HepG2 (cell line): ENCODE measurements at regions not wholly inside any gene's neighbourhood (a gene's known extent, or its start where the extent isn't known, plus 50 kb on each side); places are given as distances from the start of the nearest gene placed in this dataset.

ENCODE experiments used
- ATAC-seq: fragments of 200-7000 bp; cut with Tn5 transposase; 3 replicates; pipeline ENCODE4 v1.9.1; 2020; ENCODE audit warnings: mild to moderate bottlenecking, moderate library complexity
- BruUV-seq: library from RNA; stranded (reverse); fragments of 400-500 nt; replicated peaks from 2 replicates; lab custom pipeline; 2021; lab: Mats Ljungman, UMichigan
- CTCF ChIA-PET: fragments of 300-600 bp; formaldehyde crosslinking; extraction: SDS; loops from one replicate; lab custom pipeline; 2021; ENCODE audit warnings: low total read pairs, inconsistent platforms, low intra/inter-chr PET ratio; lab: Yijun Ruan, JAX
- POLR2A ChIA-PET: fragments of 350-600 bp; sonication (Branson Sonifier 250); formaldehyde crosslinking; loops from one replicate; lab custom pipeline; 2020; ENCODE audit warnings: antibody characterized with exemption, inconsistent platforms; lab: Yijun Ruan, JAX
- DNase-seq: peaks from one replicate; pipeline ENCODE4 v3.0.0-alpha.2; 2015; ENCODE audit warnings: low spot score
- FAIRE-seq: peaks from 3 replicates; lab custom pipeline; 2011; peaks lifted over from hg19 to GRCh38; lab: Jason Lieb, UNC
- H2AFZ ChIP-seq: one replicate; pipeline ENCODE4 v1.6.1; 2011; ENCODE audit warnings: low read length, inconsistent platforms
- H3K27ac ChIP-seq: fragments of 300-600 bp; 3 replicates; pipeline ENCODE4 v1.8.0; 2011; ENCODE audit warnings: mixed run types, mild to moderate bottlenecking, mixed read lengths, low read length, inconsistent platforms; ENCODE audit not compliant: insufficient read depth; ENCODE audit errors: extremely low read length
- H3K27me3 ChIP-seq, 2 experiments: fragments of 200-600 bp in 1 of 2; 2 replicates in 1 of 2; 3 replicates in 1 of 2; pipeline versions ENCODE4 v1.6.0 to v1.8.0; 2011; ENCODE audit warnings: low read length in 2 of 2, mild to moderate bottlenecking in 2 of 2, moderate library complexity in 2 of 2, inconsistent platforms in 1 of 2; ENCODE audit not compliant: insufficient read depth in 2 of 2, control insufficient read depth in 1 of 2
- H3K36me3 ChIP-seq, 2 experiments: fragments of 200-600 bp in 1 of 2; replicated peaks in 1 of 2; 2 replicates in 1 of 2; 3 replicates in 1 of 2; pipeline versions ENCODE4 v1.5.1 to v1.8.0; 2011; ENCODE audit warnings: low read length in 2 of 2, inconsistent platforms in 1 of 2; ENCODE audit not compliant: insufficient read depth in 2 of 2, control insufficient read depth in 1 of 2
- H3K4me1 ChIP-seq: 2 replicates; pipeline ENCODE4 v1.5.1; 2012; ENCODE audit warnings: low read length, inconsistent platforms; ENCODE audit not compliant: insufficient read depth
- H3K4me2 ChIP-seq: 2 replicates; pipeline ENCODE4 v1.6.0; 2011; ENCODE audit warnings: low read depth, low read length, inconsistent platforms
- H3K4me3 ChIP-seq, 3 experiments: fragments of 200-600 bp in 1 of 3; sonication (generic), shearing (Covaris generic) in 1 of 3; replicated peaks in 1 of 3; 2 replicates each; pipeline ENCODE4 v1.5.1; 2011 to 2016; ENCODE audit warnings: low read length in 3 of 3, inconsistent platforms in 2 of 3, low read depth in 2 of 3, mild to moderate bottlenecking in 2 of 3, control low read depth in 1 of 3, mixed read lengths in 1 of 3; ENCODE audit not compliant: insufficient read depth in 1 of 3
- H3K79me2 ChIP-seq: one replicate; pipeline ENCODE4 v1.6.1; 2011; ENCODE audit warnings: low read length, inconsistent platforms; ENCODE audit not compliant: insufficient read depth
- H3K9ac ChIP-seq: 2 replicates; pipeline ENCODE4 v1.6.0; 2011; ENCODE audit warnings: mild to moderate bottlenecking, low read depth, low read length, inconsistent platforms; ENCODE audit not compliant: insufficient read depth
- H3K9me3 ChIP-seq: 2 replicates; pipeline ENCODE4 v1.5.1; 2012; ENCODE audit warnings: mild to moderate bottlenecking, low read length
- H4K20me1 ChIP-seq: 2 replicates; pipeline ENCODE4 v1.6.0; 2011; ENCODE audit warnings: inconsistent platforms, mild to moderate bottlenecking, low read length, moderate library complexity; ENCODE audit not compliant: insufficient read depth
- KDM1A ChIP-seq: IDR thresholded peaks from 2 replicates; pipeline ENCODE4 v1.6.1; 2016; ENCODE audit warnings: missing compliant biosample characterization
- PHF8 ChIP-seq: sonication (generic); formaldehyde crosslinking; IDR thresholded peaks from 2 replicates; pipeline ENCODE4 v1.5.0; 2020; ENCODE audit warnings: missing genetic modification reagents
- POLR2AphosphoS2 ChIP-seq: IDR thresholded peaks from 2 replicates; pipeline ENCODE4 v1.6.1; 2011; ENCODE audit warnings: low read depth, low read length, improper control_type of control experiment
- PRDM10 ChIP-seq: sonication (generic); formaldehyde crosslinking; IDR thresholded peaks from 2 replicates; pipeline ENCODE4 v1.4.0; 2020; ENCODE audit warnings: low read depth, missing genetic modification reagents
- PRDM4 ChIP-seq: sonication (generic); formaldehyde crosslinking; IDR thresholded peaks from 2 replicates; pipeline ENCODE4 v1.9.0; 2021; ENCODE audit warnings: missing genetic modification reagents, borderline replicate concordance
- ZNF17 ChIP-seq: sonication (generic); formaldehyde crosslinking; IDR thresholded peaks from 2 replicates; pipeline ENCODE4 v1.5.0; 2020; ENCODE audit warnings: mild to moderate bottlenecking, missing genetic modification reagents
- ZNF260 ChIP-seq: sonication (generic); formaldehyde crosslinking; IDR thresholded peaks from 2 replicates; pipeline ENCODE4 v1.4.0; 2020; ENCODE audit warnings: missing genetic modification reagents, low read depth, mild to moderate bottlenecking, borderline replicate concordance
- ZNF333 ChIP-seq: sonication (generic); formaldehyde crosslinking; IDR thresholded peaks from 2 replicates; pipeline ENCODE4 v1.4.0; 2020; ENCODE audit warnings: mild to moderate bottlenecking, missing genetic modification reagents, borderline replicate concordance
- ZNF33B ChIP-seq: sonication (generic); formaldehyde crosslinking; IDR thresholded peaks from 2 replicates; pipeline ENCODE4 v1.5.1; 2020; ENCODE audit warnings: mild to moderate bottlenecking, missing genetic modification reagents
- ZNF512B ChIP-seq: sonication (generic); formaldehyde crosslinking; IDR thresholded peaks from 2 replicates; pipeline ENCODE4 v1.5.1; 2020; ENCODE audit warnings: missing genetic modification reagents, mild to moderate bottlenecking, borderline replicate concordance
- ZNF562 ChIP-seq: sonication (generic); formaldehyde crosslinking; IDR thresholded peaks from 2 replicates; pipeline ENCODE4 v1.8.0; 2022; ENCODE audit warnings: missing genetic modification reagents, borderline replicate concordance
- ZNF678 ChIP-seq: sonication (generic); formaldehyde crosslinking; IDR thresholded peaks from 2 replicates; pipeline ENCODE4 v1.4.0; 2020; ENCODE audit warnings: mild to moderate bottlenecking, missing genetic modification reagents
- WGBS: methylation state at CpG from one replicate; pipeline ENCODE4 v1.1.6; 2017; ENCODE audit warnings: low lambda C conversion rate; 5-methylcytosine and 5-hydroxymethylcytosine counted together
- in situ Hi-C: cut with HindIII; loops from 2 replicates; pipeline ENCODE4 v1.10.0; 2017; ENCODE audit warnings: low pct_unique_long_range_greater_than_20kb; ENCODE audit not compliant: extremely low pct_ligation_motif_present
- intact Hi-C: fragments of 100-400 bp; cut with micrococcal nuclease; formaldehyde crosslinking; loops from one replicate; pipeline ENCODE4 v1.10.0; 2022; ENCODE audit not compliant: unreplicated experiment

GRCh38 chr10:21300551-21300950, 224.9 kb downstream of the SKIDA1 start:
- no TSS peak for BruUV-seq
- FAIRE-seq = no peak

More at GRCh38 chr10:21300551-21300950, 224.9 kb downstream of the SKIDA1 start:
- Histone ChIP-seq H3K4me3 (no peak overlapping the region), H3K27ac (no peak overlapping the region), H2AFZ (no peak overlapping the region), H4K20me1 (no peaks in the 10 kb centered on the region), H3K9me3 (no peaks in the 10 kb centered on the region), H3K4me1 (no peaks in the 10 kb centered on the region), H3K36me3 (no peaks in the 10 kb centered on the region), H3K9ac (no peak overlapping the region), H3K79me2 (no peaks in the 10 kb centered on the region), H3K4me2 (no peak overlapping the region), H3K27me3 (no peaks in the 10 kb centered on the region; a peak in 1 of 5 replicates)
- CTCF ChIA-PET = no interaction called here
- DNase-seq (no peak), ATAC-seq (no peak)
- intact Hi-C loops = no loop called here
- in situ Hi-C loops = no loop called here
- WGBS = 69% methylated on average over 1 of the region's 1 CpG
- TF ChIP-seq ZNF562 (CRISPR knock-in tag) (no peak), ZNF512B (CRISPR knock-in tag) (no peak), ZNF33B (CRISPR knock-in tag) (no peak), POLR2AphosphoS2 (no peak), ZNF17 (CRISPR knock-in tag) (no peak), PRDM4 (CRISPR knock-in tag) (no peak), ZNF333 (CRISPR knock-in tag) (no peak), PHF8 (CRISPR knock-in tag) (no peak), ZNF678 (CRISPR knock-in tag) (no peak), ZNF260 (CRISPR knock-in tag) (no peak), PRDM10 (CRISPR knock-in tag) (no peak), KDM1A (CRISPR knock-in tag) (no peak)
- POLR2A ChIA-PET = no interaction called here
